ENCODE measurements at regions not wholly inside any gene's neighbourhood (a gene's known extent, or its start where the extent isn't known, plus 50 kb on each side); places are given as distances from the start of the nearest gene placed in this dataset.

DNA sequence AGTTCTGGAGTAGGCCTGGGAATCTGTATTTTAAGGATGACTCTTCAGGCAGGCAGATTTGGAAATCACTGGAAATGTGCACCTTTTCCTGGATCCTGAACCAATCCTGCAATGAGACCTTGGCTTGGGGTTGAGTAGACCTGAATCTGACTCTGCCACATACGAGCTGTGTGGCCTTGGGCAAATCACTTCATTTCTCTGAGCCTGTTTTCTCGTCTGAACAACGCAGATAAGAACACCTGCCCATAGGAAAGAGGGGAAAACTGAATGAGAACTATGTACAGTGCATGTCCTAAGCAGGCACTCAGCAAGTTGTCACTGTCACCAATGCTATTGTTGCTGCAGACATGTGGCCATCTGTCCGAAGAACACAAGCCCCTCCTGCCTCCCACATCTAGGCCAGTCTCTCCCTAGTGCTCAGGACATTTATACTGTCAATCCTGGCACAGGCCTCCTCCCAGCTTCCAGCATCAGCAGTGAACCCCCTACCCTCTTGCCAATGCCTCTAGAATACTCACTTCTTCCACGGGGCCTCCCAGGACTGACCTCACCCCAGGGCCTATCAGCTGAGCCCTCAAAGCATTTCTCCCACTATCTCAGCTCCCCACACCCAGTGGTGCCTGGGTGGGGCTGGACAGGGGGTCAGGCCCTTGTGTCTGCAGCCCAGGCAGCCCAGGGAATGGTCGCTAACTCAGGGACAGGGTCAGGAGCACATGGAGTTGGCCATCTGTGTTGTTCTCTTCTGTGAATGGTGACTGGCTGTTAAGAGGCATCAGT, 88.8 kb upstream of the ZBTB40 start:
- no peak for DNase-seq

- DNase-seq = no peak
Measured at GRCh38 chr1:22363403-22364325, 88.0 kb upstream of the ZBTB40 start.

DNA sequence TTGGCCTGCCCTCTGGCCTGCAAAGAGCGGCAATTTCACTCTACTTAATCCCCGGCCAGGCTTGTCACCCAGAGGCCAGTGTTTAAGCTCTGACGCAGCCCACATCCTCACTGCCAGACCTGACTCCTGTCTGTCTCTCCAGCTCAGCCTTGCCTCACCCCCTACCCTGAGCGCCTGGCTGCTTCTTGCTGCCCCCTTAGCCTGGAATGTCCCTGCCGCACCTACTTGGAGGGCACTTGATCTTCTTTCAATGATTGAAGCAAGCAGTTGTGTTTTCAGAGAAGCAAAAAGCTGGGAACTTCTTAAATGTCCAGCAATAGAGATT, 87.4 kb upstream of the ZBTB40 start:
- no peak for DNase-seq

- no peak for DNase-seq
Measured at GRCh38 chr1:22364764-22365163, 86.9 kb upstream of the ZBTB40 start.

GRCh38 chr1:22365331-22366295, 86.0 kb upstream of the ZBTB40 start:
- no peak for DNase-seq

DNA sequence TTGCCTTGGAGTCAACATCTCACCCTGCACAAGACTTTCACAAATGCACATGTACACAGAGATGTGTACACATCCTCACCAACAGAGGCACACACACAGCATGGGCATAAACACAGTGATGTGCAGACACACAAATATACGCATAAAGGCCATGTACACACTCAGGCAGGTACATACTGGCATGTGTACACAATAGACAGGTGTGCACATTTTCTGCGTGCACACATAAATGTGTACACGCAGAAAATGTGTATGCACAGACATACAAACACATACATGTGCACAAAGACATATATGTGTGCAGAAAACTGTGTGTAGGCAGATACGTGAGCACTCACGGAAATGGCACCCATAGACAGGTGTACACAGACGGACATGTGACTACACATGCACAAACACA, 85.3 kb upstream of the ZBTB40 start:
- no peak for DNase-seq

- DNase-seq = no peak
Measured at GRCh38 chr1:22368125-22368524, 83.5 kb upstream of the ZBTB40 start.

DNA sequence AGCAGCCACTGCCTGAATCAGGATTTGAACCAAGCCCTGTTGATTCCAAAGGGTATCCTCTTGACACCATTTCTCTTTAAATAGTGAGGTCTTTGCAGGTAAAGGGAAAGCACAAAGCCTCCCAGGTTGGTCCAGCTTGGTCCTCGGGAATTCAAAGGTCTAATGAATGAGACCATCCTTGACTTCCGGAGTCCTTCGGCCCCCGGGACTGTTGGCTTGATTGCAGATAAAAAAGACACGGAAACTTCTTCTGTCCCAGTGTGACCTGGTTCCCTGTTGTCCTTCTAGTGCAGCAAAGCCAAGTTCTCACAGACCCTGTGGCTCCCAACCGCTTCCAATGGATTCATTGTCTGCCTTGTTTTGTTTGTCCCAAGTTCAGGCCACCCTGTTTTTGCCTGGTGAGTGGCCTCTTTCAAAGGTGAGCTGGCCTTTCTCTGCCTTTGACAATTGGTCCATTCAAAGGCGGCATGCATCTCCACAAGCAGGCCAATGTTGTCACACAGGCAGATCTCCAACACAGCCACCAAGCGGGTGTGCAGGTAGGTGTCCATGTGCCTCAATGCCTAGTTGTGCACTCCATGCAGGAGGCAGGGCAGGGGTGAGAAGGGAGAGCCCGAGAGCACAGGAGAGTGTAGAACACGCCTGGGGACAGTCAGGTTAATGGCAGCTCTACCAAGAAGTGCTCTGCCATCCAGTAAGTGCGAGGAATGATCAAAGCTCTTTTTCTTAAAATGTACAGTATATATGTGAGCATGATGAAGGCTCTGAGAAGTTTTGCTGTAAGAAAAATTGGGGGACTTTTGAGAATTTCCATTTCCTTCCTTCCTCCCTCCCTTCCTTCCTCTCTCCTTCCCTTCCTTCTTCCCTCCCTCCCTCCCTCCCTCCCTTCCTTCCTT, 82.1 kb upstream of the ZBTB40 start:
- no peak for DNase-seq

- no peak for DNase-seq
Measured at GRCh38 chr1:22370190-22370498, 81.5 kb upstream of the ZBTB40 start.

- no peak for DNase-seq
Measured at GRCh38 chr1:22371408-22371807, 80.2 kb upstream of the ZBTB40 start.

DNA sequence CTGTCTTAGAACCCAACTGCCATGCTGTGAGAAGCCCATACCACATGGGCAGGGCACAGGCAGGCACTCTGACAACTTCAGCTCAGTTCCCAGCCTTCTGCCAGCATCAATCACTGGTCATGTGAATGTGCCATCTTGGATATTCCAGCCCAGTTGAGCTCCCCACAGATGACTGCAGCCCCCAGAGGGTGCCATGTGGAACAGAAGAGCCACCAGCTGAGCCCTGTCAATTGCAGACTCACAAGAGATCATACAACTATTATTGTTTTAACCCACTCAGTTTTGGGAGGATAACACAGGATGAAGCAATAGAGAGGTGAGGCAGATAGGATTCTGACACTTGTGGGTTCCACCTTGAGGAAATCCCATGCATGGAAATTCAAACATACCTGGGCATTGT, 78.4 kb upstream of the ZBTB40 start:
- DNase-seq = no peak

- DNase-seq = no peak
Measured at GRCh38 chr1:22374001-22374400, 77.7 kb upstream of the ZBTB40 start.

- DNase-seq = no peak
Measured at GRCh38 chr1:22375601-22376000, 76.0 kb upstream of the ZBTB40 start.

DNA sequence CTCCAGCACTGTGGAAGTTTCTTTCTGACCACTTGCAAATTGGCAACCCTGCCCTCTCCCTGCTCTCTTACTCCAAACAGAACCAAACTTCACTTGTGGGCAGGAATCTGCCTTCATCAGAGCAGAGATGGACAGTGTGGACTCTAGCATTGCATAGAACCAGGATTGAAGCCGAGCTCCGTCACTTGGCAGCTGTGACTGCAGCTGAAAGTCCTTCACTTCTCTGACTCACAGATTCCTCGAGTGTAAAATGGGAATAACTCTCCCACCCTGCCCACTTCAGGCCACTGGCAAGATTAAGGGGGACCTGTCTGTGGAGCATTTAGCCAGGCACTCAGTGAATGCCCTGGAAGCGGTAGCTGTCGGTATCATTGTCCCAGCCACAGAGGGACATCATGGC, 75.7 kb upstream of the ZBTB40 start:
- DNase-seq = no peak

- no peak for DNase-seq
Measured at GRCh38 chr1:22376546-22376945, 75.1 kb upstream of the ZBTB40 start.

DNA sequence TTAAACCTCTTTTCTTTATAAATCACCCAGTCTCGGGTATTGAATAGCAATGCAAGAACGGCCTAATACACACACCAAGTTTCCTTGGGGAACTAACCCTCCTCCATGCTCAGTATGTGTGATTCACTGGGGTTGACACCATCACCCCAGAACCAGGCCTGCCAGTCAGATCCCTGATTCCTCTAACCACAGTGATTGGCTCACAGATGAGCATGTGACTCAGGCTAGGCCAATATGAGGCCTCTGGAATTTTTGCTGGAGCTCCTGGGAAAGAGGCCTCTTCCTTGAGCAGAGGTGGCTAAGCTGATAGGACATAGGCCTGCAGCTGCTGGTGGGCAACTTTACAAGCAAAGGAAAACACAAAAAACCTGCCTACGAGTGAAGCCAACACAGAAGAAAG, 74.7 kb upstream of the ZBTB40 start:
- no peak for DNase-seq

DNA sequence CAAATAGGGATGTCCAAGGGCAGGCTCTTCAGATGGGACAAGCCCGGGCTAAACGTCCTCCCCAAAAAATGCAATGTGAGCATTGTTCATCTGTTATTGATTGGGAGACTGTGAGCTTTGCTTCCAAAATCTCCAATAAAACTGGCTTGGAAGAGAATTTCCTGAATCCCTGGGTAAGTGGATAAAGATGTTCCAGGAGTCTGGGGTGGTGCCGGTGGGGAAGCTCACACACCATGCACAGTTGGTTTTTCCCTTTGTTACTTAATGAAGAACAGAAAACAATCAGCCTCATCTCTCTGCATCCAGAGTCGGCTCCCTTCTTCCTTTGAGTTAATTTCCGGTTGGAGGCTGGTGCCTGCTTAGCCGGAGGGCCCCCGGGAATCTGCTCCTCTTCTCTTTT, 72.1 kb upstream of the ZBTB40 start:
- DNase-seq = no peak

GRCh38 chr1:22380024-22380785, 71.4 kb upstream of the ZBTB40 start:
- DNase-seq = no peak

- DNase-seq = no peak
Measured at GRCh38 chr1:22383526-22384294, 67.9 kb upstream of the ZBTB40 start.

DNA sequence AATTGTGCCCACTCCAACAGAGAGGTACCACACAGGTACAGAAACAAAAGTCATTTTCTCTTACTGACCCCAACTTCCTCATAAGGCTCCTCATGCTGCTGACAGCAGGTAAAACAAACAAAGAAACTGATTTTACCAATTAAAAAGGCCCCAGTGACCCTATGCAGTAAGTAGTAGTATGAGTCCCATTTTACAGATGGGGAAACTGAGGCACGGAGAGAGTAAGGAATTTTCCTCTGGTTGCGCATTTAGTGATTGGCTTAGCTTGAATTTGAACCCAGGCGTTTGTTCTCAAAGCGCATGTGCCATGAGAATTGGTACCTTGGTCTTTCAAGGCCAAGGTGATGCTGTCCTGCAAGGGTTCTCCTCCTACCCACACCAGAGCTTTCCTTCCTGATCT, 66.1 kb upstream of the ZBTB40 start:
- no peak for DNase-seq

- DNase-seq = no peak
Measured at GRCh38 chr1:22386774-22387173, 64.9 kb upstream of the ZBTB40 start.

Data from NCI-H2107 (cell line).